Nephron progenitor cell (in vitro differentiated cells): ENCODE measurements at regions not wholly inside any gene's neighbourhood (a gene's known extent, or its start where the extent isn't known, plus 50 kb on each side); places are given as distances from the start of the nearest gene placed in this dataset.

Source experiments
- DNase-seq: peaks from one replicate; pipeline ENCODE4 v3.0.0; 2021
- H3K27ac Mint-ChIP-seq: 2 replicates; pipeline ENCODE4 v1.8.0; 2021; ENCODE audit warnings: mild to moderate bottlenecking, moderate library complexity, mixed read lengths
- H3K27me3 Mint-ChIP-seq: 2 replicates; pipeline ENCODE4 v1.8.0; 2021; ENCODE audit warnings: mild to moderate bottlenecking, low read depth, mixed read lengths; ENCODE audit not compliant: poor library complexity
- H3K36me3 Mint-ChIP-seq: 2 replicates; pipeline ENCODE4 v1.8.0; 2021; ENCODE audit warnings: low read depth, mixed read lengths
- H3K4me1 Mint-ChIP-seq: 2 replicates; pipeline ENCODE4 v1.8.0; 2021; ENCODE audit warnings: mixed read lengths
- H3K4me3 Mint-ChIP-seq: 2 replicates; pipeline ENCODE4 v1.8.0; 2021; ENCODE audit warnings: mild to moderate bottlenecking, moderate library complexity, mixed read lengths
- H3K9me3 Mint-ChIP-seq: 2 replicates; pipeline ENCODE4 v1.8.0; 2021; ENCODE audit warnings: mild to moderate bottlenecking, moderate library complexity, mixed read lengths
- CTCF ChIP-seq: fragments of 200-600 bp; sonication (generic); IDR thresholded peaks from 2 replicates; pipeline ENCODE4 v1.5.0; 2021; ENCODE audit warnings: antibody characterized with exemption

- TF ChIP-seq CTCF: no peak
- Mint-ChIP-seq H3K4me3 (no peak overlapping the region), H3K4me1 (peaks cover 12% of the 10 kb centered on the region), H3K27me3 (no peaks in the 10 kb centered on the region), H3K36me3 (peaks cover 10% of the 10 kb centered on the region), H3K27ac (no peak overlapping the region), H3K9me3 (peaks cover 27% of the 10 kb centered on the region)
- no peak for DNase-seq
Observed at GRCh38 chr14:58805605-58806409, 168.0 kb downstream of the DACT1 start.

- DNase-seq: no peak
- H3K9me3 Mint-ChIP-seq: peaks cover 25% of the 10 kb centered on the region
- H3K4me1 Mint-ChIP-seq: peaks cover 24% of the 10 kb centered on the region
- H3K4me3 Mint-ChIP-seq: no peak overlapping the region
- peaks cover 10% of the 10 kb centered on the region for H3K36me3 Mint-ChIP-seq
- TF ChIP-seq CTCF: no peak
- no peak overlapping the region for H3K27ac Mint-ChIP-seq
- peaks cover 3% of the 10 kb centered on the region for H3K27me3 Mint-ChIP-seq
Observed at GRCh38 chr14:58807191-58807590, 169.4 kb downstream of the DACT1 start.

- H3K27ac Mint-ChIP-seq: no peak overlapping the region
- H3K4me3 Mint-ChIP-seq: no peak overlapping the region
- no peak for TF ChIP-seq CTCF
- peaks cover 3% of the 10 kb centered on the region for H3K27me3 Mint-ChIP-seq
- H3K36me3 Mint-ChIP-seq: peaks cover 3% of the 10 kb centered on the region
- peaks cover 28% of the 10 kb centered on the region for H3K4me1 Mint-ChIP-seq
- H3K9me3 Mint-ChIP-seq: peaks cover 14% of the 10 kb centered on the region
- DNase-seq: no peak
Observed at GRCh38 chr14:58808828-58809227, 171.1 kb downstream of the DACT1 start.

GRCh38 chr14:58809520-58809919, 171.8 kb downstream of the DACT1 start:
- Mint-ChIP-seq H3K9me3 (peaks cover 14% of the 10 kb centered on the region), H3K36me3 (no peaks in the 10 kb centered on the region), H3K27ac (no peak overlapping the region), H3K4me3 (no peak overlapping the region), H3K27me3 (peaks cover 3% of the 10 kb centered on the region), H3K4me1 (peaks cover 23% of the 10 kb centered on the region)
- TF ChIP-seq CTCF: no peak
- no peak for DNase-seq

- DNase-seq: no peak
- Mint-ChIP-seq H3K27me3 (peaks cover 3% of the 10 kb centered on the region), H3K36me3 (no peaks in the 10 kb centered on the region), H3K4me1 (peaks cover 26% of the 10 kb centered on the region), H3K27ac (peak overlapping the region; percentile 65), H3K9me3 (peaks cover 18% of the 10 kb centered on the region), H3K4me3 (no peak overlapping the region)
- TF ChIP-seq CTCF: no peak
Observed at GRCh38 chr14:58812050-58812910, 174.5 kb downstream of the DACT1 start.
